Pancreas (tissue), 10 donors: ENCODE measurements at regions not wholly inside any gene's neighbourhood (a gene's known extent, or its start where the extent isn't known, plus 50 kb on each side); places are given as distances from the start of the nearest gene placed in this dataset.
"Not testable (repeated sequence)": the region's sequence is repeated elsewhere in the genome, so short reads cannot be mapped to it uniquely, and the experiment has no call there.

ENCODE experiments used
- ATAC-seq, 4 donors: fragments of 200-7000 bp; cut with Tn5 transposase; one replicate each; pipeline versions ENCODE4 v1.8.0 to v1.9.1; 2020; ENCODE audit warnings: mild to moderate bottlenecking in 4 of 4, moderate library complexity in 4 of 4
- DNase-seq, 6 donors: peaks; one replicate each; pipeline ENCODE4 v3.0.0-alpha.2; 2020
- FAIRE-seq: peaks from 2 replicates; lab custom pipeline; 2012; peaks lifted over from hg19 to GRCh38; lab: Jason Lieb, UNC
- H3K27ac ChIP-seq, 4 donors: fragments of 200-600 bp; sonication (generic); 1 replicate in 3 of 4; 2 replicates in 1 of 4; pipeline versions ENCODE4 v1.5.0 to v1.8.0; 2020
- H3K27me3 ChIP-seq, 4 donors: fragments of 200-600 bp; one replicate each; pipeline ENCODE4 v1.8.0; 2021
- H3K36me3 ChIP-seq, 3 donors: fragments of 200-600 bp; sonication (generic) in 1 of 3; one replicate each; pipeline versions ENCODE4 v1.5.0 to v1.8.0; 2020 to 2021
- H3K4me1 ChIP-seq, 3 donors: fragments of 200-600 bp; one replicate each; pipeline ENCODE4 v1.8.0; 2021
- H3K4me3 ChIP-seq, 4 donors: fragments of 200-600 bp; sonication (generic) in 2 of 4; one replicate each; pipeline versions ENCODE4 v1.5.0 to v1.8.0; 2020 to 2021
- H3K9me3 ChIP-seq, 4 donors: fragments of 200-600 bp; one replicate each; pipeline ENCODE4 v1.8.0; 2021
- WGBS, 2 donors: extraction: QIAGEN DNeasy Blood & Tissue Kit; methylation state at CpG; one replicate each; pipeline ENCODE4 v1.1.7; 2013; 5-methylcytosine and 5-hydroxymethylcytosine counted together
- intact Hi-C, 3 donors: fragments of 100-400 bp; cut with DNase I; formaldehyde crosslinking; loops; one replicate each; pipeline versions ENCODE4 v1.11.1 to v1.14.2; 2022
- TF ChIP-seq, protein P1 (sequence below), 4 donors: fragments of 200-600 bp; sonication (generic) in 3 of 4; IDR thresholded peaks; one replicate each; pipeline versions ENCODE4 v1.5.0 to v1.8.0; 2021; ENCODE audit warnings: antibody characterized with exemption in 4 of 4
- donor health status: healthy with polysubstance abuse.
- donor health status: DM: no; HTN: no; CAD: no; lungs with moderate emphysema.
- donor health status: DM: no; HTN: no; CAD: no.
- donor health status: control.
- donor health status: control.
- donor health status: Bipolar disorder and iron deficiency.
- donor health status: DM: yes; HTN: yes; CAD: no.
- donor health status: DM: no; HTN: no; CAD: no.
- donor health status: DM: no; HTN: no; CAD: no.
- donor health status: DM: yes; HTN: yes; CAD: no.

DNA sequence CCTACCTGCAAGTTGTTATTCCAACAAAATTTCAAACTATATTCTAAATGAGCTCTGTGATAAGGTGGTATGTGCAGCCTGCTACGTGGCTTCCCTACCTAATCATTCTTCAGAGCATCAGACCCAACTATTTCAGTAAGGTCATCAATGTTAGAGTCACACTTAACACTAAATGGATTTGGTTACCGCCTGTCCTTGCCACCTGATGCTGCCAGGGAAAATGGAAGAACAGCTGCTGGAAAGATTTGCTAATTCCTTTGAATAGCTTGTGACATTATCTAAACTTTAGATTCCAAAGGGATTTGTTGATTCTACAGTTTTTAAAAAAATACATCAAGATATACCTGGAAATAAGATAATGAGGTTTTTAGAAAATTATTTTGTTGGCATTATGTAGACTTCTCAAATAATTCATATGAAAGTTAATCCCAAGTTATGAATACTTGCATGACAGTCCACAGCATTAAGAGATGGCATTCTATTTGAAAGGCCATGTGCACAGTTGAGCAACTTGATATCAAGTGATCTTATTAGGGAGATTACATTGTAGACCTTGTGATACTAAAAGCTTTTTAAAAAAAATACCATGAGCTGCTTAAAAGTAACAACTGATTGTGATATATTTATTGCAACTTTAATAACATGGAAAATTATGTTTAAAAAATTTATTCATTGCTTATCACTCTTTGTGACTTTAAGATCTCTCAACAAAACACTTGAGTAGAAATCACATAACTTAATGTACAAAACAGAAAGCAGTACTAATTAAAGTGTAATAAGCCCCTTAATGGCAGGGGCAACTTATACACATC, 98.3 kb upstream of the UGP2 start:
- H3K9me3 ChIP-seq, result no peaks in the 10 kb centered on the region
- WGBS, 2 donors, result 89 to 97% methylated on average over 2 of the region's 2 CpGs

DNA sequence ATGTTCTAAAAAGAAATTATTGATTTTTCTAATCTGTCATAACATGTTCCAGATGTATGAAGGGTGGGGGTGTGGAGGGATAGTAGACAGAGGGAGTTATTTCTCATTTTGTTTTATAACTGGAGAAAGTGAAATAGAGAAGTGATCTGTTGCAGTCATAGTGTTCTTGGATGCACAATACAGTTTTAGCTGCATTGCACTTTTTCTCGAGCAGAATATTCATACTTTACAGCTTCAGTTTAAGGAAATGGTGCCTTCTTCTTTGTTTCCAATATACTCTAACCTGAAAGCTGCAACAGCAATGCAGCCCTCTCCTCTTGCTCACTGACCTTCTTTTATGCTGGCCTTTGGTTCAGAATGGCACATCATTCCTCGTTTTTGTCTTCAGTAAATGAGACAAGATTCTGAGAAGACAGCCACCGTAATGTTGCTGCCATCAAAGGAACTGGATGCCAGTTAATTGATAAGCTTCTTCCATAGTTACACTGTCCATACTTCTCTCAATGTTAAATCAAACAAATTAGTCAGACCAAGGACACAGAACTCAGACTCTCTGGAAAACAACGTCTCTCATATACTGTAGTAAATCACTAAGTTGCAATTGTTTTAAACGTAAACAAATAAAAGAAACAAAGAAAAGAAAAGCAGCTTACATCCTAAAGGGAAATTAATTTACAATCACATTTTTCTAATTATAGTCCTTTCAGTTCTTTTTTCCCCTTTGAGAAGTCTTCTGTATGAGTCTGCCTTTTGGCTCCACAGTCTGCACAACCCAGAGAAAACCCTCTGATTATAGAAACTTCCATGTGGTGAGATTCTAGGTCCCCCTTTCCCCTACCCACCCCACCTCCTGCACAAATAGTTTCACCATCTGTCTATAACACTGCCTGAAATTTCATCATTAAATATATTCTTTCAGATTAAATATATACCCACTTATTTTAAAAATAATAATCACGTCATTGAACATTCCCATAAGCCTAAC, 97.4 kb upstream of the UGP2 start:
- DNase-seq, result no peak
- Histone ChIP-seq H3K4me3 (no peak overlapping the region), H3K27ac (no peak overlapping the region), H3K9me3 (no peaks in the 10 kb centered on the region), H3K27me3 (no peaks in the 10 kb centered on the region), H3K36me3 (no peaks in the 10 kb centered on the region), H3K4me1 (peaks cover 0 to 15% (median 3%) of the 10 kb centered on the region in 3 donors)
- no peak for FAIRE-seq
- intact Hi-C loops, result no loop called here
- WGBS, 2 donors, result 36 to 40% methylated on average over 6 of the region's 6 CpGs
- ATAC-seq, result no peak
- TF ChIP-seq, protein P1, sequence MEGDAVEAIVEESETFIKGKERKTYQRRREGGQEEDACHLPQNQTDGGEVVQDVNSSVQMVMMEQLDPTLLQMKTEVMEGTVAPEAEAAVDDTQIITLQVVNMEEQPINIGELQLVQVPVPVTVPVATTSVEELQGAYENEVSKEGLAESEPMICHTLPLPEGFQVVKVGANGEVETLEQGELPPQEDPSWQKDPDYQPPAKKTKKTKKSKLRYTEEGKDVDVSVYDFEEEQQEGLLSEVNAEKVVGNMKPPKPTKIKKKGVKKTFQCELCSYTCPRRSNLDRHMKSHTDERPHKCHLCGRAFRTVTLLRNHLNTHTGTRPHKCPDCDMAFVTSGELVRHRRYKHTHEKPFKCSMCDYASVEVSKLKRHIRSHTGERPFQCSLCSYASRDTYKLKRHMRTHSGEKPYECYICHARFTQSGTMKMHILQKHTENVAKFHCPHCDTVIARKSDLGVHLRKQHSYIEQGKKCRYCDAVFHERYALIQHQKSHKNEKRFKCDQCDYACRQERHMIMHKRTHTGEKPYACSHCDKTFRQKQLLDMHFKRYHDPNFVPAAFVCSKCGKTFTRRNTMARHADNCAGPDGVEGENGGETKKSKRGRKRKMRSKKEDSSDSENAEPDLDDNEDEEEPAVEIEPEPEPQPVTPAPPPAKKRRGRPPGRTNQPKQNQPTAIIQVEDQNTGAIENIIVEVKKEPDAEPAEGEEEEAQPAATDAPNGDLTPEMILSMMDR (IDR thresholded peaks at IDR 0.05), result no peak

More for the DNA sequence above, 98.3 kb upstream of the UGP2 start:
- Histone ChIP-seq H3K27me3 (no peaks in the 10 kb centered on the region), H3K27ac (no peak overlapping the region), H3K4me1 (peaks cover 6 to 15% (median 7%) of the 10 kb centered on the region in 3 donors), H3K36me3 (no peaks in the 10 kb centered on the region), H3K4me3 (no peak overlapping the region)
- intact Hi-C loops, result no loop called here
- DNase-seq (no peak), FAIRE-seq (no peak), ATAC-seq (no peak)
- TF ChIP-seq, protein P1 (IDR thresholded peaks at IDR 0.05), result no peak

DNA sequence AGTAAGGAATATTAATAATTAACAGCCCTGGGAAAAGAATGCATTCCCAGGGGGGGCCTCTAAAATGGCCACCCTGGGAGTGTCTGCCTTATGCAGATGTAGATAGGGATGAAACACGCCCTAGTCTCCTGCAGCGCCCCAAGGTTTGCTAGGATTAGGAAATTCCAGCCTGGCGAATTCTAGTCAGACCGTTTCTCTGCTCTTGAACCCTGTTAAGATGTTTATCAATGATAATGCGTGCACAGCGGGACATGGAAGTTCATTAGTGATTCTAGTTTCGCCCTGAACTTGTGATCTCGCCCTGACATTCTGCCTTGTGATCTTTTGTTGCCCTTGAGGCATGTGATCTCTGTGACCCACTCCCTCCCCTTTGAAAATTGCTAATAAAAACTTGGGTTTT, 95.1 kb upstream of the UGP2 start:
- H3K27me3 ChIP-seq, intact Hi-C loops, H3K4me3 ChIP-seq, H3K4me1 ChIP-seq, ATAC-seq, H3K36me3 ChIP-seq, DNase-seq, H3K27ac ChIP-seq, FAIRE-seq, H3K9me3 ChIP-seq: not testable (repeated sequence)
- 94 to 95% methylated on average over 8 of the region's 8 CpGs for WGBS, 2 donors

DNA sequence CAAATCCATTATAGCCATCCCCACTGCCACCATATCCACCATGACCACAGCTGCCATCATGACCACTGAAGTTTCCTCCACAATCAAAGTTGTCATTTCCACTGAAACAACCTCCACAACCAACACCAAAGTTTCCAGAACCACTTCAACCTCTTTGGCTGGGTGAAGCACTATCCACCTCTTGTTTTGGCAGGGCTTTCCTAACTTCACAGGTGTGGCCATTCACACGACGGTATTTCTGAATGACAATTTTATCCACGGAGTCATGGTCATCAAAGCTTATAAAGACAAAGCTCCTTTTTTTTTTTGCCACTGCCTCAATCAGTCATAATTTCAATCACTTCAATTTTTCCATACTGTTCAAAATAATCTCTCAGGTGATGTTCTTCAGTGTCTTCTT, 89.8 kb upstream of the UGP2 start:
- DNase-seq (peak in 1 of 6 donors; percentile 5), FAIRE-seq (no peak), ATAC-seq (peak in 1 of 4 donors; percentile 57)
- TF ChIP-seq, protein P1 (IDR thresholded peaks at IDR 0.05), result no peak
- intact Hi-C loops, result no loop called here
- Histone ChIP-seq H3K36me3 (no peaks in the 10 kb centered on the region), H3K4me3 (no peak overlapping the region), H3K27ac (no peak overlapping the region), H3K27me3 (no peaks in the 10 kb centered on the region), H3K9me3 (no peaks in the 10 kb centered on the region), H3K4me1 (no peaks in the 10 kb centered on the region)
- 36 to 42% methylated on average over 3 of the region's 3 CpGs for WGBS, 2 donors

DNA sequence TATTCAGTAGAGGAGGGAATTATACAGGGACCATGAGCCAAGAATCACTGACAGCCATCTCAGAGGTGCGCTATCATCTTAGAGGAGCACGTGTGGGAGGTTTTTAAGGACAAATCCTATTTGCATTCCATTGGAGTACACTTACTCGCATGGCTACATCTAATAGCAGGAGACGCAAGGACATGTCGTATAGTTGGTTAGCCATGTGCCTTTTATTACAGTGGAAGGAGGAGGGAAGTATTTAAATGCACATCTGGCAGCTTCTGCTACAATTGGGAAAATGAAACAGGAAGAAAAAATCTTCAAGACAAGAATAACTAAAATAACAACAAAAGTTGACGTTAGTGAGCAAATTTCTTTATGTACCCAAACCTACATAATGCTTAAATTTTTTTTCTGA, 86.5 kb upstream of the UGP2 start:
- no peak overlapping the region for H3K27ac ChIP-seq
- intact Hi-C loops, result no loop called here
- H3K36me3 ChIP-seq, result no peaks in the 10 kb centered on the region
- no peaks in the 10 kb centered on the region for H3K27me3 ChIP-seq
- TF ChIP-seq, protein P1 (IDR thresholded peaks at IDR 0.05), result no peak
- DNase-seq, result no peak
- FAIRE-seq, result no peak
- 82 to 89% methylated on average over 6 of the region's 6 CpGs for WGBS, 2 donors
- no peak for ATAC-seq
- H3K4me1 ChIP-seq, result no peaks in the 10 kb centered on the region
- no peaks in the 10 kb centered on the region for H3K9me3 ChIP-seq
- no peak overlapping the region for H3K4me3 ChIP-seq
